Stimulated activated naive CD8-positive, alpha-beta T cell treated with anti-CD3 and anti-CD28 coated beads, Interleukin-15, Interleukin-2, amounts not matched to agents 100 U/mL and 50 U/mL, for 24 hours (primary cell): ENCODE measurements at regions not wholly inside any gene's neighbourhood (a gene's known extent, or its start where the extent isn't known, plus 50 kb on each side); places are given as distances from the start of the nearest gene placed in this dataset.

Source experiments
- ATAC-seq: fragments of 150-1000 bp; cut with Tn5 transposase; one replicate; pipeline ENCODE4 v1.10.0; 2021
- DNase-seq: peaks from one replicate; pipeline ENCODE4 v3.0.0; 2021

DNA sequence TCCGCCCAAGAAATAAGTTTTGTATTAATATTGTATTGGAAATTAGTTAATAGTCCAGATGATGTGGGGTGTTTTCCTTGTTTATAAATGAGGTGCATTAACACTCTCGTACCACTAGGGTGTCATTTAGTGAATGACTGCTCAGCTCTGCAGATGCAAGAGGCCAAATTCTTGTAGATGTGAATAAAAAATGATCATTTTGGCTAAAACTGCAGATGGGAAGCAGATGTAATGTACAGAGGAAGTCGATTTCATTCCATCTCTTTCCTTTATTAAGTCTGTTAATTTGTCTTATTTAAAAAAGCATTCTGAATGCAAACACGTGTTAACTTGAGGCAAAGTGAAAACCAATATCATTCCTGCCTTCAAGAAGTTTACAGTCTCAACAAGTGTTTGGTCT is 108.1 kb downstream of the DHX15 start:
- DNase-seq (no peak), ATAC-seq (no peak)

DNA sequence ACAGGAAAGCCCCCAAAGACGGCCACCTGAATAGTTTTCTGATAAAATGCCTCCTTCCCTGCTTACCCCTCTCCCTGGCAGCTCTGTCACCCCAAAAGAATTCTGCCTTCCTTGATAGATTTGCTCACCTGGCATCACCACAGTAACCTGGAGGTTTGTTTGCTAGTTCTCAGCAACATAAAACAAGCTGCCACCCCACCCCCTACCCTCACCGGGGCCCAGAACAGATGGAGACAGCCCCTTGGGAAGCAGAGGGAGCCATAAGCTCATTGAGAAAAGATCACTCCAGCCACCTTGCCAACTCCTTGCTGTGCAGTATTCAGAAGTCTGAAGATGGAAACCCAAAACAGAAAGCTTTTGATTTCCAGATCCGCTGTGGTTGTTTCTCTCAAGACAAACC is 108.6 kb downstream of the DHX15 start:
- DNase-seq: no peak
- no peak for ATAC-seq

DNA sequence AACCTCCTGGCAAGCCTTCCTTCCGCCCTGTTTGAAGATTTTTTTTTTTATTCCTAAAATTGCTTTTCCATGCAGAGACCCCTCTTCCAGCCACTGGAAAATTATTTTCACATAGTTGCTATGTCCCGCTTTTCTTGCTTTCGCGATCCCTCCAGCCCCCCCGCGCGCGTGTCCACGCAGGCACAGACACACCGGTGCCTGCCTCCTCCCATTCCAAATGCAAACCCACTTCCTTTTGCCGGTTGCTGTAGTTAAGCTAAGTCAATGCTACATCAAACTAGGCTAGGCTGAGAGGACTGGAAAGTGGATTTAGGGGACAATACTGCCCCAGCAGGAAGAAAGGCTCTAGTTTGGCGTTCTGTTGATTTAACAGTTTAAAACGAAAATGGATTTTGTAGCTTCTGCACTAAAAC is 111.0 kb downstream of the DHX15 start:
- no peak for DNase-seq
- ATAC-seq: no peak

DNA sequence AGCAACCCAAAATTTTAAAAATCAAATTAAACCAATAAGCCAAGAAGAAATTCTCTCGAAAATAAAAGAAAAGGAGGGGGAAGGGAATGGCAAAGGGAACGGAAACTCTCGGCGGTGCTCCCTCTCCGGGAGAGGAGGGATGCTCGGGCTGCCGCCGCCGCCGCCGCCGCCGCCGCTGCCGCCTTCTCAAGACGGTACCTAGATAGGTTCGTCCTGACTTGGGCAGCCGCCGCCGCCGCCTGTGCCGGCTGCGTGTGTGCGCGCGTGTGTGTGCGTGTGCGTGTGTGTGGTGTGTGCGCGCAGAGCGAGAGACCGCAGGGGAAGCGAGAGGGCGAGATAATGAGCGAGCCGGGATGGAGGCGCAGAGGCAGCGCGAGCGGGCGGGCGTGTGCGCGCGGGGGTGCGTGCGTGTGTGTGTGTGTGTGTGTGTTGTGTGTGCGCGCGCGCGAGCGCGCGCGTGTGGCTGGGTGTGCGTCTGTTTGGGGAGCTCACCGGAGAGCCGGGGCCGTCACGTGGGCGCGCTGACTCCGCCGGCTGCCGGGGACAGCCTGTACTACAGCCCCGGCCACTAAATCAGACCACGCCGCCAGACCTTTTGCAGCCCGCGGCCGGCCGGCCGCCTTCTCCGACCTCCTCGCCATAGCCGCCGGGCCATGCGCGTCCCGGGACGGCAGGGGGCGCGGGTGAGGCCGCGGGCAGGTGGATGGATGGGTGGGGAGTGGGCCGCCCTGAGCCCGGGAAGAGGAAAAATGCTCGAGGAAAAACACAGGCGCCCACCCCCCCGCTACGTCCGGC is 111.6 kb downstream of the DHX15 start:
- DNase-seq (peak; percentile 48), ATAC-seq (peak; percentile 49)

DNA sequence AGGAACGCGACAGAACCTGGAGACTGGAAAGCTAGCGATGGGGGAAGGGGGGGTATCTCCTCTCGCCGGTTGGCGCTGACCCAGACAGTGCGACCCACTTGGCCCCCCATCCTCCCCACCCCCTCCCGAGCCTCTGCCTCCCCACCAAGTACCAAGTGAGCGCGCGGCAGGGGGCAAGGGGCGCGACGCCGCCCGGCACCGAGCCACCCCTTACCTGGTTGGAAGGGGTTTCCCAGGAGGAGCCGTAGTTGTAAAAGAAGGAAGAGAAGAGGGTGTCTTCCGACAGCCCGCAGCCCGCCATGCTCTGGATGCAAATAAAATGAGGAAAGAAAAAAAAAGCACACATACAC is 112.2 kb downstream of the DHX15 start:
- DNase-seq (no peak), ATAC-seq (no peak)

DNA sequence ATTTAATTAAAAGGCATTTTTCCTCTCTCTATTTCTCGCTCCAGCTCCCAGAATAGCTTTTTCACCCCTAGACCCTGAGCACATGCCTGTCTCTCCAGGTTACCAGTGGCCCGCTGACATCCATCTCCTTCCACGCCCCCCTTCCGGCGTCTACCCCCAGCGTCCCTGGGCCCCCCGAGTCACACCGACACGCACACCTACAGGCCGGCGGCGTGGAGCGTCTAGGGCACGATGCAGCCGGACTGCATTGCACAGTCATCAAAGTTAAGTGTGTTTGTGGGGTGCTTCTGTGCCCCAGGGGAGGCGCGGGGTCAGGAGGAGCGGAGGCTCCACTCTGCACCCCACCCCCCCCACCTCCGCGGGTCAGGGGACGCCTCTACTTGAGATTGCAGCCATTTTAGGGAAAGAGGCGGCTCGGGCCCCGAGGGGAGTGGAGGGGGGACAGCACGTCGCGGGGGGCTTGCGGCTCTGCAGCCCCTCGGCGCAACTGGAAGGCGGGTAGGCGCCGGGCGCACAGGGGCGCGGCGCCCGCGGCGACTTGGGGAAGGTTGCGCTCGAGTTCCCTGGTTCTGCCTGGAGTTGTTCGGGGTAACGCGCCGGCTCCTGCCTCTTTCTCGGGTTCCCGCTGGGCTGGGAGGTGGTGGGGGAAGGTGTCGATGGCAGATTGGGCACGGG is 112.7 kb downstream of the DHX15 start:
- ATAC-seq (no peak), DNase-seq (peak; percentile 18)

DNA sequence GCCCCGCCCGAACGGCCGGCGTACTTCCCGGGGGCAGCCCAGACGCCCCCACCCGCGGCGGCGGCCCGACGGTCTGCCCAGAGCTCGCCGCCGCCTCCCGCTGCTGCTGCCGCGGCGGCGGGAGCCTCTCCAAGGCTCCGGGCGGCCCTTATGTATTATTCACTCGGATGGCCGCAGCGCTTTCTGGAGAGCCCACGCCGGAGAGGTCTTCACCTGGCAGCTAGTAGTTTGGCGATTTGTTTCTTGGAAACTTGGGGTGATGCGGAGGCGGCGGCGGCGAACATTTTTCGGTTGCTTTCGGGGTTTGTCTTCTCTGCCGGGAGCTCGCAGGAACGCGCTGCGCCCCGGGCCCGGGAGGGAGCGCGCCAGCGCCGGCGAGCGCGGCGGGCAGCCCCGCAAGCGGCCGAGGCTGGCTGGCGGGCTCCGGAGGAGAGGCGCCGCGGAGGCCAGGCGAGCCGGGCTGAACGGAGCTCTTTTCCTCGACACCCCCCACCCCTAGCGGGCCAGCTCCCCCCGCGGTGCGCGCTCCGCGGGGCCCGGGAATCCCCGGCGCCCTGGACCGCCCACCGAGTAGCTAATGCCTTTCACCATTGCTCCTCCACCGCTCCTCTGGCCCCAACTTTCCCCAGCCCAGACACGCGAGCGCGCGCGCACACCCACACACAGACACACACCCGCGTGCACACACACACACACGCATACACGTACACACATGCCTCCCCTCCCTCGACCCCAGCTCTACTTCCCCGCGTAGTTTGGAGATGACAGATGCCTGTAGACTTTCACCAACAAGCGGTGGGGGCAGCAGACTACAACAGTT is 113.5 kb downstream of the DHX15 start:
- DNase-seq (peak; percentile 26), ATAC-seq (peak; percentile 22)

DNA sequence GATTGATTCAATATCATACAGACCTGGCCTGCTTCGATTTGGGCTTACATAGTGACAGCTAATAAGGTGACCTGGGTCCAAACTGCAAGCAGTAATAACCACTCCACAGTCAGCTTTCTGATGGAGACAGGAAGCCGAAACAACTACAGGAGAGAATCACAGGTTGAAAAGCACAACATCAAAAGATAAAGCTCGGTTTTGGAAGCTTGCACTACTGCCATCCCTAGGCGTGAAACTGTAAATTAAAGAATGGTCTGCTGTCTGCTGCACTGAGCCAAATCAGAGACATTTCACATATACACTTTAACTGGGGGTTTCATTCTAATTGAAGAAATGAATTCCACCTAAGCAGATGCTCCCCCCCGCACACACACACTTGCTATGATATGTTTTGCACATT is 116.3 kb downstream of the DHX15 start:
- ATAC-seq: no peak
- no peak for DNase-seq

DNA sequence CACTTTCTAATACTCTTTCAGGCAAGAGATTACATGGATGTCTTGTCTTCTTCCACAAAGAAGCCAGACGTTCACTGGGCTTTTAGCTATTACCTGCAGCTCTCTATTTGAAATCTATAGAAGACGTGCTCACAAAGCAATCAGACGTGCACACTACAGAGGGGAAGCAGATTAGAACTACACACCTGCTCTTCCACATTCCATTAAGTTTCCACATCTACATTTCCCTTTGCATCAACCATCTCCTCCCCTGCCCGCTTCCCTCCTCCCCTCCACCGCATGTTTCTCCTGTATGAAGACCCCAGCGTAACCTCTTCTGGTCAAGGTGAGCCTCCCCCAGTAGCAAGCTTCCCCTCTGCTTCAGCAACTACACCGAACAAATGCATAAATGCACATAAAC is 119.8 kb downstream of the DHX15 start:
- no peak for ATAC-seq
- DNase-seq: no peak

DNA sequence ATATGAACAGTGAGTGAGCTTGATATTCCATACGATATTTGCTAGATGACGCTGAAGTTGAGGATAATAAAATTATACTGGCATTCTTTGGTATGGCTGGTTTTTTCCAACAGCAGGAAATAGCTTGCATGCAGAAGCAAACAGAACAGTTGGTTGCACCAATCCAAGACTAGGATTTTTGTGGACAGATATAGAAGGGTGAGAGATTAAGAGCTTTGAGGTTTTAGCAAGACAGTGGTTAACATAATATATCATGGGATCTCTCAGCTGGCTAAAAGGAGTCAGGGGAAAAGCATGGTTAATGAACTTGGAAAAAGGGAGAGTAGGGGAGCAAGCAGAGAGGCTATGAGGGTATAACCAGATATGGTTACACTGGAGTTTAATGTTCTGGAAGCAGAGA is 127.9 kb downstream of the DHX15 start:
- ATAC-seq: no peak
- DNase-seq: no peak

DNA sequence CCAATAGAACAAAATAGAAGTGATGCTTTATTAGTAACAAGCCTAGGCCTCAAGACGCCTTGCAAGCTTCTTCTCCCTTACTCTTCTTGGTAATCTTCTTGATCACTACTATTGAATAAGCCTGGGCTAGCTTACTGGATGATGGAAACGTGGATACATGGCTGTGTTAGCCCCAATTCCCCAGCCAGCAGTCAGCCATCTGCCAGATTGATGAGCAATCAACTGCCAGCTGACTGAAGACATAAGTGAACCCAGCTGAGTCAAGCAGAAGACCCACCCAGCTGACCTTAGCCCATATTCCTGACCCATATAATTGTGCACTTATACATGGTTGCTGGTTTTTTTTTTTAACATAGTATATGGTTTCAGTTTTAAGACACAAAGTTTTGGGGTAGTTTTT is 130.4 kb downstream of the DHX15 start:
- no peak for ATAC-seq
- no peak for DNase-seq

DNA sequence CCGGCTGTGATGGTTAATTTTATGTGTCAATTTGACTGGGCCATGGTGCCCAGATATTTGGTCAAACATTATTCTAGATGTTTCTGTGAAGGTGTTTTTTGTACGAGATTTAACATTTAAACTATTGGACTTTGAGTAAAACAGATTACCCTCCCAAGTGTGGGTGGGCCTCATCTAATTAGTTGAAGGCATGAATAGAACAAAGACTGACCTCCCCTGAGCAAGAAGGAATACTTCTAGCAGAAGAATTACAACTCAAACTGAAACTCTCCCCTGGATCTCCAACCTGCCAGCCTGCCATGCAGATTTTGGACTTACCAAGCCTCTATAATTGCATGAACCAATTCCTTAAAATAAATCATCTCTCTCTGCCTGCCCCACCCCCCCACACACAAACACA is 132.5 kb downstream of the DHX15 start:
- ATAC-seq: no peak
- no peak for DNase-seq

DNA sequence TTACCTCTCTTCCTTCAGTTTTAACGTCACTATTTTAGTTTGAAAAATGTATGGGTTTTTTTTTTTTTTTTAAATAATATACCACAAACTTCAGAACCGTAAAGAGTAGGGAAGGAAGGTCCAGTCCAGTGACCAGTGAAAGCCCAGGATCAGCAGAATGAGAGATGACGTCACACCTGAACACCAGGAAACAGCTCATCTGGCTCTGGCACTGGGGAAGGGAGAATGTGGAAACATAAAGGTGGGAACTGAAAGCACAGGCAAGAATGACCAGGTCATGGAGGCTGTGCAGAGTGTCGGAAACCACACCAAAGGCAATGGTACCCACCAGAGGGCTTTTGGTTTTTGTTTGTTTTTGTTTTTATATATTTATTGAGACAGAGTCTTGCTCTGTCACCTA is 141.2 kb downstream of the DHX15 start:
- no peak for DNase-seq
- no peak for ATAC-seq

DNA sequence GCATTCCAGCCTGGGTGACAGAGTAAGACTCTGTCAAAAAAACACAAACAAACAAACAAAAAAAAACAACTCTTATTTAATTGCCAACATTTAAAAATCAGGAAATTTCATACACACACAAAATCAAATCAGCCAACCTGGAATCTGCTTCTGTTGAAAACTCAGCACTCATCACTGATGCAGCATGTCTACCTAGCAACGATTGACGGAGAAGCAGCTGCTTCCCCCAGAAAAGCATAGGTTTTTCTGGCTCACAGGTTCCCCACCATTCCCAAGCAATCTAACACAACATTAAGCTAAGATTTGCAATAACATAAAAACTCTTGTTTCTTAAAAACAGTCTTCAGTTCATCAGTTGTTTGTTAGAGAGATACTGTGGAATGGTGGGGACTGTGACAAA is 143.6 kb downstream of the DHX15 start:
- no peak for ATAC-seq
- no peak for DNase-seq

DNA sequence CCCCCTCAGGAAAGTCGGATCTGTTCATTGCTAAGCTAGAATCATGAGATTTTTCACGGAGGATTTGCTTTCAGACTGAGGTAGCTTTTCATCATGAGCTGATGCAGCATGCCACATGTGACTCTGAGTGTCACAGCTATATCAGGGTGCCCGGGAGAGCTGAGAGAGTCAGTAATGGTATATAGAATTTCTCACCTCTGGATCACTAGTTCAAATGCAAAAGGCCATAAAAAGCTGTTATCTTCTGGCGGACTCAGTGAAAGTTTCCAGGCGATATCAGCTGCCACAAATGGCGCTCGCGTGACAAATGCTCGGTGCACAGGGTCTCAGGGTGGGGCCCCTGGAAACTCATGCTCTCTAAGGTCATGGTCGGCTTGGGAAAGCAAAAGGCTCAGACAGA is 150.1 kb downstream of the DHX15 start:
- ATAC-seq: no peak
- DNase-seq: no peak

DNA sequence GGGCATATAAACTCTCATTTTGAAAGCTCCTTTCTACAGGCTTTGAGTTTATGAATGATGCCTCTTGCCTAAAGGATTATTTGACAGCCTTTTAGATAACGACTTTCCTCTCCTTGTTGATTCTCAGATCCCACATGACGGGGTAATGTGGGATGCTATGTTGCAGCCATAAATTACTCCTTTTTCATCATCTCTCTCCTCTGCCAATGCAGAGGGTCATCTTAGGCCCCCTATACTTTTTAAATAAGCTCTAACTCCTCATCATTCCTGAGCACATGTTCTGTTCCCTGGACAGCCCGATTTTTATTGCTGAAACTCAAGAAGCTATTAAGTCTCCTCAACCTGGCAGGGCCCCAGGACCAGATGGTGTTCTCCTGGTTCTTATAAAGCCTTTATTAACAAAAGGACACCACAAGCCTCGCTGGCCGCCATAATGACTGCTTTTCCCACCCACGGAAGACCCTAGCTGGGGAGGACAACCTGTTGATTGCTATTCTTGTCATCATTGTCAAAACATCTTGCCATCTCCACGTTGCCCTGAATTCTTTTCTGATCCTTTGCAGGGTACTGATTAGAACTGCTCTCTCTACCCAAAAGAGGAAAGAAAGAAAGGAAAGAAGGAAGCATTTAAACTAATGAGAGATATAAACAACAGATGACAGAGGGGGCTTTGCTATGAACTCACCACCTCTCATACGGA is 150.7 kb downstream of the DHX15 start:
- ATAC-seq (no peak), DNase-seq (no peak)

DNA sequence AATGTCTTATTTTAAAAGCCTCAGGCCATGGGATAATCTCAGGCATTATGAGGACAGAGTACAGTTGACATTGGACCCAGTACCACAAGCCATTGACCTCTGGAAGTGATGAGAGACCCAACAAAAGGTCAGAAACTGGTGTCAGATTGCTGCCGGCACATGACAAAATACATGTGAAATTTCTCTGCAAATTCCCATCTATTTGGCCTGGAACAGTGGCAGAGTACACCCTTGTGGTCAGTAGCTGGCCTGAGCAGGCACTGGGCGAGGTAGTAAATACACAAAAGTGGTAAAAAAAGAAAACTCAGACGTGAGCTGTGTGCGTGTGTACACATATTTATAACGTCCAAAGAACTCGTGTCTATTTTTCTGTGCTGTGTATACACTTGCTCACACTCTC is 155.5 kb downstream of the DHX15 start:
- no peak for ATAC-seq
- no peak for DNase-seq

DNA sequence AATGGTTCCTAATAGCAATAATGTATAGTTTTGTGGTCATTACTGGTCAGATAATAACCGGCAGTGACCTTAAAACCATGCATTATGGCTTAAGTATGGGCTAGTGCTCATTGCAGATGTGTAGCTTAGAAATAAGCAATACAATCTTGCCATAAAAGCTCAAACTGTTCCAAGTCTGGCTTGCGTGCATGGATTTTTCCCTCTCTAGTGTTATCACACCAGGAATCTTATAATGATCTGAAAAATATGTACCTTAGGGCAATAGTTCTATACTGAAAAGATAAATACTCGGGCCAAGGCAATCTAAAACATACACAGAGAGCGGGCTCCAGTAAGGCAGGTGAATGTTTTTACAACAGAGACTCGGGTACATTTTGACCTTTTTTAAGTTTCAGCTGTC is 157.8 kb downstream of the DHX15 start:
- ATAC-seq (no peak), DNase-seq (no peak)

DNA sequence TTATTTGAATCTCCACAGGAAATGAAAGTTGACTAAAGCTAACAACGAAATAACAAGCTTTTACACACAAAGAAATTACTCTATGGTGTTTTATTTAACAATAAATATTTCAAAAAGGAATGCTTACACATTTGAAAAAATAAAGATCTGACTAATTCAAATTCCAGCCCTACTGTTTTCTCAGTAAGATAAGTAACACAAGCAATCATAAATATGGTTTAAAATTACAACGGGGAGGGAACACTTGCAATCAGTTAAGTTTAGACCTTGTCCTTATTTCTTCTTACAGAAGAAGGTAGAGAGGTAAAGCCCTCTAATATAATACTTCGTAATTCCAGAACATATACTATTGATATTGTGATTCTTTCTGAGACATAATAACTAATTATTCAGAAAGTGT is 158.5 kb downstream of the DHX15 start:
- DNase-seq: no peak
- no peak for ATAC-seq

DNA sequence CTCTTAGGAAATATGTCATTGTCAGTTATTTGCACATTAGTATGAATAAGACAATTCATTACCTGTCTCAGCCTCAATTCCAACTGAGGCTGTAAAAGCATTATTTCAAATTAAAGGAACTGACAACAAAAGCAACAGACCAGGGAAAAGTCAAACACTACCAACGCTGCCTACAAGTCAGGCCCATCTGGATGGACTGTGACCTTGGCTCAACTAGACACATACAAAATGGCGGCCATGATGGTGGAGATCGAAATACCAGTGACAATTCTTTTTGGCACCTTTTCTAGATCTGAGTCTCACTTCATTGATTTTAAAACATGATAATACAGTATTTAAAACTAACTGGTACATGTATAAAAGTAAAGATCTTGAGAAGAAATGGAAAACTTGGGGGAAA is 160.7 kb downstream of the DHX15 start:
- ATAC-seq: no peak
- DNase-seq: no peak

DNA sequence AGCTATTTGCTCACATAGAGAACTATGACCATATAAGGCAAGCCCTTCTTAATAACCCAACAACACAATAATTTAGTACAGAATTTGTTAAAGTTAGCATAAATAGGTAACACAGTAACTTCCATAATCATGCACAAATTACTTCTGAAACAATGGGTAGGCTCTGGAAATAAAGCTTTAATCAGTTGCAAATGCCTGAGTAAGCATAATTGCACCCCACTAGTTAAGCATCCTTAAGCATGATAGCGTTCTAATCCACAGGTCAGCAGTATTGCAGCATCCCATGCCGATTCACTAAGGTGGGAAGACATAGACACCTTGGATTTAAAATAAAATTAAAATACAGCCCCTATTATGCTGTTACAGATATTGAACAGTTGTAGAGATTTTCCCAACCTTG is 161.7 kb downstream of the DHX15 start:
- DNase-seq (no peak), ATAC-seq (no peak)

DNA sequence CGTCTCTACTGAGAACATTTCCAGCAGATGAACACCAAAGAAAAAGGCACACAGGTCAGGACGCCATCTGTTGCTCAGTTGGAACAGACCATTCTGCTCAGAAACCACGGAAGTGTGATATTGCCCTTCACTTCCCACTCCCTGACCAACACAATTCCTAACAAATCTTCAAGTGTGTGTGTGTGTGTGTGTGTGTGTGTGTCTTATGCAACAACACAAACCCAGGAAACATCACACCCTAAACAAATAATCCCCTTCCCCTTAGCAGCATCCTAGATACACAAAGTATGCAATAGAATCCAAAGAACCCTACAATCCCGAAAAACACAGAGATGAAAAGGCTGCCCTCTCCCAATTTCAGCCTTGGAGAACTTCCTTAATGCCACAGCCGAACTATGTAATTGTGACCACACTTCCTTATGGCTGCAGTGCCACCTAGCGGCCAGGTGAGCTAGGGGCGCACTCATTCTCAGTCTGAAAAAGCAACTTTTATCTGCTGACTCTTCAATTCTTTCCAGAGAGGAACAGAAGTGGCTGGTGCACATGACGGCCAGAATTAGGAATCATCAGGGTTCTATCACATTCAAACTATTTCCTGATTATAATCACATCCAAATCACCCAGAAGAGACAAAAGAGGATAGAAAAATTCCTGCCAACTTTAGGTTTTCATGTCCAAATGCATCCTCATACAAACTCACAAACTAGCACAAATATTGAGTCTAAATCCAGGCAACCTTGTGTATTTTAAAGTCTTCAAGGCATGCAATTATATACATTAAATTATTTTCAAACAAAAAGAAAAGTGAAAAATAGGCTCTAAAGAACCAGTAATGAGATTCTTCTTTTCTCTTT is 164.9 kb downstream of the DHX15 start:
- DNase-seq: peak; percentile 77
- no peak for ATAC-seq
